Neuronal stem cell (in vitro differentiated cells): ENCODE measurements at regions not wholly inside any gene's neighbourhood (a gene's known extent, or its start where the extent isn't known, plus 50 kb on each side); places are given as distances from the start of the nearest gene placed in this dataset.

ENCODE experiments used
- DNase-seq: peaks from one replicate; pipeline ENCODE4 v3.0.0-alpha.2; 2013; ENCODE audit warnings: low spot score
- H2AFZ ChIP-seq: one replicate; pipeline ENCODE4 v1.6.1; 2013; ENCODE audit warnings: mild to moderate bottlenecking, low read length, inconsistent platforms
- H2AK5ac ChIP-seq: 2 replicates; pipeline ENCODE4 v1.6.1; 2013; ENCODE audit warnings: low read depth, mild to moderate bottlenecking, inconsistent platforms, low read length, moderate library complexity, mixed read lengths
- H2BK120ac ChIP-seq: 2 replicates; pipeline ENCODE4 v1.6.1; 2013; ENCODE audit warnings: low read depth, mild to moderate bottlenecking, inconsistent platforms, low read length, moderate library complexity, mixed read lengths
- H2BK12ac ChIP-seq: one replicate; pipeline ENCODE4 v1.6.1; 2013; ENCODE audit warnings: low read length, inconsistent platforms
- H2BK15ac ChIP-seq: 2 replicates; pipeline ENCODE4 v1.6.1; 2013; ENCODE audit warnings: mild to moderate bottlenecking, low read length, inconsistent platforms, mixed read lengths
- H2BK5ac ChIP-seq: one replicate; pipeline ENCODE4 v1.6.1; 2013; ENCODE audit warnings: inconsistent platforms, mild to moderate bottlenecking, low read length, moderate library complexity
- H3K14ac ChIP-seq: one replicate; pipeline ENCODE4 v1.6.1; 2013; ENCODE audit warnings: low read length, inconsistent platforms
- H3K18ac ChIP-seq: 2 replicates; pipeline ENCODE4 v1.6.1; 2013; ENCODE audit warnings: low read length, inconsistent platforms
- H3K23ac ChIP-seq: 2 replicates; pipeline ENCODE4 v1.6.1; 2013; ENCODE audit warnings: low read depth, mild to moderate bottlenecking, mixed read lengths, low read length, inconsistent platforms; ENCODE audit not compliant: poor library complexity
- H3K27ac ChIP-seq: replicated peaks from 3 replicates; pipeline ENCODE4 v1.5.1; 2013; ENCODE audit warnings: low read length, inconsistent platforms
- H3K27me3 ChIP-seq, 3 experiments: 2 replicates each; pipeline ENCODE4 v1.6.1; 2013; ENCODE audit warnings: low read length in 3 of 3, mild to moderate bottlenecking in 2 of 3, inconsistent platforms in 1 of 3, low read depth in 1 of 3, mixed read lengths in 1 of 3, moderate library complexity in 1 of 3; ENCODE audit not compliant: control insufficient read depth in 3 of 3, insufficient read depth in 3 of 3
- H3K36me3 ChIP-seq, 2 donors: replicated peaks in 1 of 2; 2 replicates each; pipeline ENCODE4 v1.6.1; 2013; ENCODE audit warnings: low read length in 2 of 2; ENCODE audit not compliant: control insufficient read depth in 2 of 2, insufficient read depth in 2 of 2
- H3K4ac ChIP-seq: 2 replicates; pipeline ENCODE4 v1.6.1; 2013; ENCODE audit warnings: inconsistent platforms, mild to moderate bottlenecking, low read length, moderate library complexity
- H3K4me1 ChIP-seq, 2 donors: 1 replicate in 1 of 2; 2 replicates in 1 of 2; pipeline ENCODE4 v1.6.1; 2013; ENCODE audit warnings: low read length in 2 of 2, low read depth in 1 of 2; ENCODE audit not compliant: control insufficient read depth in 2 of 2, insufficient read depth in 1 of 2
- H3K4me2 ChIP-seq: one replicate; pipeline ENCODE4 v1.6.1; 2013; ENCODE audit warnings: mild to moderate bottlenecking, low read length, inconsistent platforms; ENCODE audit not compliant: insufficient read depth, poor library complexity, severe bottlenecking
- H3K4me3 ChIP-seq, 2 donors: 2 replicates each; pipeline ENCODE4 v1.5.1; 2013; ENCODE audit warnings: low read length in 2 of 2, mild to moderate bottlenecking in 2 of 2, inconsistent platforms in 1 of 2, moderate library complexity in 1 of 2
- H3K79me1 ChIP-seq: one replicate; pipeline ENCODE4 v1.6.1; 2013; ENCODE audit warnings: low read depth, mild to moderate bottlenecking, inconsistent platforms, low read length, moderate library complexity
- H3K9ac ChIP-seq: one replicate; pipeline ENCODE4 v1.6.1; 2013; ENCODE audit warnings: mild to moderate bottlenecking, low read depth, low read length, inconsistent platforms; ENCODE audit not compliant: poor library complexity
- H3K9me3 ChIP-seq, 2 donors: replicated peaks in 1 of 2; 2 replicates each; pipeline versions ENCODE3 to v1.6.1; 2013; ENCODE audit warnings: low read length in 2 of 2, mild to moderate bottlenecking in 2 of 2, inconsistent platforms in 1 of 2, low read depth in 1 of 2, mixed read lengths in 1 of 2, moderate library complexity in 1 of 2; ENCODE audit not compliant: control insufficient read depth in 2 of 2, insufficient read depth in 1 of 2
- H4K8ac ChIP-seq: one replicate; pipeline ENCODE4 v1.6.1; 2013; ENCODE audit warnings: low read depth, mild to moderate bottlenecking, inconsistent platforms, low read length, moderate library complexity
- H4K91ac ChIP-seq: one replicate; pipeline ENCODE4 v1.6.1; 2013; ENCODE audit warnings: low read length, low read depth, mild to moderate bottlenecking, inconsistent platforms; ENCODE audit not compliant: poor library complexity
- WGBS, 2 donors: extraction: QIAGEN DNeasy Blood & Tissue Kit; methylation state at CpG; one replicate each; pipeline ENCODE4 v1.1.7; 2013; ENCODE audit warnings: missing lambda C conversion rate in 2 of 2, mixed read lengths in 1 of 2; ENCODE audit not compliant: insufficient read length in 2 of 2, insufficient replicate concordance in 1 of 2; ENCODE audit errors: extremely low coverage in 2 of 2; 5-methylcytosine and 5-hydroxymethylcytosine counted together

GRCh38 chr1:220453371-220453770, 74.6 kb upstream of the MARK1 start:
- H3K9ac ChIP-seq: no peak overlapping the region
- H3K14ac ChIP-seq: no peak overlapping the region
- no peak overlapping the region for H3K23ac ChIP-seq
- H2BK12ac ChIP-seq: no peak overlapping the region
- H3K36me3 ChIP-seq: no peaks in the 10 kb centered on the region
- H3K27me3 ChIP-seq: no peaks in the 10 kb centered on the region
- peaks cover 3% of the 10 kb centered on the region in 2 donors for H3K4me1 ChIP-seq
- H3K79me1 ChIP-seq: no peaks in the 10 kb centered on the region
- H2AFZ ChIP-seq: no peak overlapping the region
- H3K9me3 ChIP-seq: no peaks in the 10 kb centered on the region
- no peak for DNase-seq
- no peak overlapping the region for H2AK5ac ChIP-seq
- WGBS, 2 donors: no CpG with 5 or more reads among the region's 2 CpGs
- H2BK120ac ChIP-seq: no peak overlapping the region
- no peak overlapping the region for H4K8ac ChIP-seq
- H2BK15ac ChIP-seq: no peak overlapping the region
- no peak overlapping the region for H3K4ac ChIP-seq
- H4K91ac ChIP-seq: no peak overlapping the region
- no peak overlapping the region for H3K18ac ChIP-seq
- H3K4me3 ChIP-seq: no peak overlapping the region
- H2BK5ac ChIP-seq: no peak overlapping the region
- no peak overlapping the region for H3K4me2 ChIP-seq
- H3K27ac ChIP-seq: no peak overlapping the region

- Histone ChIP-seq H2AK5ac (no peak overlapping the region), H2BK15ac (no peak overlapping the region), H3K14ac (no peak overlapping the region), H3K36me3 (no peaks in the 10 kb centered on the region), H3K9me3 (no peaks in the 10 kb centered on the region), H2BK12ac (no peak overlapping the region), H2BK5ac (no peak overlapping the region), H3K18ac (no peak overlapping the region), H3K27me3 (no peaks in the 10 kb centered on the region), H3K4me1 (peaks cover 3% of the 10 kb centered on the region in 2 donors), H3K4ac (no peak overlapping the region), H3K23ac (no peak overlapping the region), H2BK120ac (no peak overlapping the region), H3K79me1 (no peaks in the 10 kb centered on the region), H4K8ac (no peak overlapping the region), H3K9ac (no peak overlapping the region), H2AFZ (no peak overlapping the region), H3K4me3 (no peak overlapping the region), H3K4me2 (no peak overlapping the region), H3K27ac (no peak overlapping the region), H4K91ac (no peak overlapping the region)
- no CpG with 5 or more reads among the region's 4 CpGs for WGBS, 2 donors
- no peak for DNase-seq
These were observed 76.4 kb upstream of the MARK1 start for GRCh38 chr1:220451532-220451931.

GRCh38 chr1:220450927-220451326, 77.0 kb upstream of the MARK1 start:
- H2AK5ac ChIP-seq: no peak overlapping the region
- H2BK12ac ChIP-seq: no peak overlapping the region
- no peak overlapping the region for H2BK5ac ChIP-seq
- no peak overlapping the region for H2BK120ac ChIP-seq
- H4K8ac ChIP-seq: no peak overlapping the region
- H3K4me1 ChIP-seq: peaks cover 3% of the 10 kb centered on the region in 2 donors
- no peak overlapping the region for H3K14ac ChIP-seq
- H3K9me3 ChIP-seq: no peaks in the 10 kb centered on the region
- DNase-seq: no peak
- no peaks in the 10 kb centered on the region for H3K79me1 ChIP-seq
- H3K4ac ChIP-seq: no peak overlapping the region
- H3K27ac ChIP-seq: no peak overlapping the region
- no peak overlapping the region for H2AFZ ChIP-seq
- no peak overlapping the region for H2BK15ac ChIP-seq
- no peak overlapping the region for H3K23ac ChIP-seq
- H3K36me3 ChIP-seq: no peaks in the 10 kb centered on the region
- WGBS, 2 donors: no CpG with 5 or more reads among the region's 2 CpGs
- no peak overlapping the region for H3K4me3 ChIP-seq
- no peak overlapping the region for H3K18ac ChIP-seq
- H4K91ac ChIP-seq: no peak overlapping the region
- no peak overlapping the region for H3K9ac ChIP-seq
- H3K4me2 ChIP-seq: no peak overlapping the region
- no peaks in the 10 kb centered on the region for H3K27me3 ChIP-seq

- Histone ChIP-seq H2BK5ac (no peak overlapping the region), H2BK15ac (no peak overlapping the region), H3K4ac (no peak overlapping the region), H3K4me1 (peaks cover 3% of the 10 kb centered on the region in 2 donors), H2BK12ac (no peak overlapping the region), H3K9me3 (no peaks in the 10 kb centered on the region), H3K79me1 (no peaks in the 10 kb centered on the region), H2AK5ac (no peak overlapping the region), H3K18ac (no peak overlapping the region), H4K91ac (no peak overlapping the region), H3K27ac (no peak overlapping the region), H3K23ac (no peak overlapping the region), H3K36me3 (no peaks in the 10 kb centered on the region), H3K27me3 (no peaks in the 10 kb centered on the region), H2BK120ac (no peak overlapping the region), H3K9ac (no peak overlapping the region), H2AFZ (no peak overlapping the region), H3K4me2 (no peak overlapping the region), H4K8ac (no peak overlapping the region), H3K14ac (no peak overlapping the region), H3K4me3 (no peak overlapping the region)
- DNase-seq: no peak
- no CpG with 5 or more reads among the region's 4 CpGs for WGBS, 2 donors
These were observed 79.7 kb upstream of the MARK1 start for GRCh38 chr1:220448217-220448616.
